Hypothalamus (tissue), 51 donors: ENCODE measurements at regions not wholly inside any gene's neighbourhood (a gene's known extent, or its start where the extent isn't known, plus 50 kb on each side); places are given as distances from the start of the nearest gene placed in this dataset.

Experiments used
- DNase-seq, 51 donors: peaks; one replicate each; lab custom pipeline; 2025; lab: John Stamatoyannopoulos, UW

- DNase-seq: no peak
These were observed 356.5 kb upstream of the IL12A start for GRCh38 chr3:159632128-159632527.

GRCh38 chr3:159632851-159633250, 355.8 kb upstream of the IL12A start:
- no peak for DNase-seq

DNA sequence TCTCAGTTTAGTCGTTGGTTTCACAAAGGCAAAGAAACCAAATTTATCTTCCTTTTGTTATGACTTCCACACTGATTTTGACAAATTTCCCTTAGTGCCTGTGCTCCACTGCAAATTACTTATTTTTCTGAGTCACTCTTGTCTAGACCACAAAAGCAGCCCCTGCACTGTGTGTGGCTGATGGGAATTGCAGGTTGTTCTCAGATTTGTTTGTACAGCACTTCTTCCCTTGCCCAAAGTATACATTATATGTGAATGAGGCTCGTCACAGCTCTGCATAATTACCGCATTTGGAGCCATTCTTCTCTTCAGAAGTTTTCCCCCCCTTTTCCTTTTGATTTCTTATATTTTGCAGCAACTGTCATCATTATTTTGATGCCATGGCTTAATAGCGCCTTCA, 354.2 kb upstream of the IL12A start:
- no peak for DNase-seq

- no peak for DNase-seq
These were observed 353.5 kb upstream of the IL12A start for GRCh38 chr3:159635047-159635641.

GRCh38 chr3:159637883-159638542, 350.6 kb upstream of the IL12A start:
- no peak for DNase-seq

GRCh38 chr3:159640225-159640624, 348.4 kb upstream of the IL12A start:
- no peak for DNase-seq

DNA sequence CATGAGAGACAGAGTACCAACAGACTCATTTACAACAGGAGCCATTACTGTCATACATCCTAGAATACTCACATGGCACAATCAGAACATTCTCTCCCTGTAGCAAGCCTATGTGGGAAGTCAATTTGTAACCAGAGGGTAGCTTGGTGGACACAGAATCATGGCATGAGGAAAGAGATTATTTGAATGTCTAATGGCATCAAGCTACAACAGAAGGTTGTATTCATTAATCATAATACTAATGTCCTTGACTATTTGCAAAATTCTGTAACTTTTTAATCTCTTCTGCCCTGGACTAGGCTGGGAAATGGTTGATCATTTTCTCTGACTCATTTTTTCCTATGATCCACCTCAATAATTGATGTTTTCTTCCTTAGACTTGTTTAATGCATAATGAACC, 345.2 kb upstream of the IL12A start:
- no peak for DNase-seq

DNA sequence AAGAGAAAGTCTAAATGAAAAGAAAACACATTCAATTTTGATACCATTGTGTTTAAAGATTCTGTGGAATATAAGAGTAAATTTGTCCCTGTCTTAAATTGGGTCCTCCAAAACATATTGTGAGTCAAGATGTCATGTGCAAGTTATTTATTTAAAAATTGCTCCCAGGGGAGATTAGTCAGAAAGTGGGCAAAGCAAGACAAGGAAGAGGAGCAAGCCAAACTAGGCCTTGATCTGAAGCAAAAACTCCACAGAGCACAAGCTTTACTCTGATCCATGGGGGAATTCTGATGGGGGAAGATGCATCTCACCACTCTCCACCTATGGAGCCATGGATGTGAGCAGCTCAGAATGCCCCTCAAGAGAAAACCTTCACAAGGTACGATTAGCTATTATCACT, 342.8 kb upstream of the IL12A start:
- no peak for DNase-seq

DNA sequence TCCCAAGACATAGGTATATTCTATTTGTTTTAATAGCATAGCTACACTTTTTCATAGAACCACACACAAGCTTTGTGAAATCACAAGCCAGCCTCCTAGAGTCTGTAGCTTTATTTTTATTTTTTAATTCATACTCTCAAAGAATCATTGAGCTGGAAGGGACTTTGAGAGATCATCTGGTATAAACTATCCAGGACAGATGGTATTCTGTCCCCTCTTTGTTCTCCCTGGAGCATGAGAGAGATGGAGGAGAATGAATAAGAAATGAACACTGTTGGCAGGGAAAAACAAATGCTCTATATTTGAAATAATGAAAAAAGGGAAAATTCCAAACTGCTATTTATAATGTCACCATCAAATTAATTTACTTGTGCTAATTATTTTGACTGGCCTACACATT, 338.7 kb upstream of the IL12A start:
- DNase-seq: no peak

GRCh38 chr3:159650726-159651125, 337.9 kb upstream of the IL12A start:
- DNase-seq: no peak

- no peak for DNase-seq
These were observed 336.2 kb upstream of the IL12A start for GRCh38 chr3:159652452-159652851.

GRCh38 chr3:159654183-159655134, 334.2 kb upstream of the IL12A start:
- DNase-seq: no peak

DNA sequence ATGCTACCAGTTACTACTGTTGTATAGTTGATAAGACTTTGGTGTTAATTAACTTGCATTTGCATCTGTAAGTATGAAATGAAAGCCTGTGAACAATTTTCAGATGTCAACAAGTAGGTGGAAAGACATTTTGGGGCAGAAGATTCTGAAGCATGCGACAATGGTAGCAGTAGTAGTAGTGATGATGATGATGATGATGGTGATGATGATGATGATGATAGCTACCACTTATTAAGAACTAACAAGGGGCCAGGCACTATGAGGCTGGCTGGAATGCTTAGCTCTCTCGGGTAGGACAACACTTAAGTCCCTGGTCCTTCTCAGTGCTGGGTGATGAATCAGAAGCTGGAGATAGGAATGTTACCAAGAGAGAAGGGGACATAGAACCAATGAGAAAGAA, 333.4 kb upstream of the IL12A start:
- DNase-seq: no peak

GRCh38 chr3:159657176-159657575, 331.5 kb upstream of the IL12A start:
- DNase-seq: no peak

DNA sequence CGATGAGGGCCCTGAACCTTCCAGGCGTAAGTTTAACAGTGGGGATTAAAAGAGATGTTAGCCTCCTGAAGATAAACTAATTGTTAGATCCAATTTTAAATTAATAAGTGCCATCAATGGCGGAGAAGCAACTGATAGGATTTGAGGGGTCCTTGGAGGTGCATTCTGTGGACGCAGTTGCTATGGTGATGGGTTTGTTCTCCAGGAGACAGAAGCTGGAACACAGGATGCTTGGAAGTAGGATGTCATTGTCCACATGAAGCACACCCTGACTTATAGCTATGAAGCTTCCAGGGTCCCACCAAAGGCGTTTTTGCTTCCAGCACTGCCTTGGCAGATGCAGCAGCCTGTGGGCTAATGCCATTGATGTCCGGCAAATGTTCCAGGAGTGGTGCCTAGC, 331.0 kb upstream of the IL12A start:
- no peak for DNase-seq

DNA sequence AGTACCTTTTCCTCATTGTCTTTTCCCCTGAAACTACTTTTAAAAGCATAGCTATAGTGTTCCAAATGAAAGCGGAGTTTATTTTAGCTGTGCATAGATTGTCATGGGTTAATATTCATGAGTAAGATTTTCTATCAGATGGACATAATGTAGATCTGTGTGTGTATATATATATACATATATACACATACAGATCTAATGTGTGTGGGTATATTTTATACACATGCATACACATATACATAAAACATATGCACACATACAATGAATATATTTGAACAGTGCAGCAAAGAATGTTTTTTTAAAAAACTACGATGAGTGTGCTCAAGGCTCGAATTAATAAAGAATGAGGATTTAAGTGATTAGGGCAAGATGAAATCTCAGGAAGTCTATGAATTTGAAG, 328.3 kb upstream of the IL12A start:
- no peak for DNase-seq

- DNase-seq: no peak
These were observed 327.7 kb upstream of the IL12A start for GRCh38 chr3:159660901-159661300.

GRCh38 chr3:159662549-159662948, 326.1 kb upstream of the IL12A start:
- DNase-seq: no peak

DNA sequence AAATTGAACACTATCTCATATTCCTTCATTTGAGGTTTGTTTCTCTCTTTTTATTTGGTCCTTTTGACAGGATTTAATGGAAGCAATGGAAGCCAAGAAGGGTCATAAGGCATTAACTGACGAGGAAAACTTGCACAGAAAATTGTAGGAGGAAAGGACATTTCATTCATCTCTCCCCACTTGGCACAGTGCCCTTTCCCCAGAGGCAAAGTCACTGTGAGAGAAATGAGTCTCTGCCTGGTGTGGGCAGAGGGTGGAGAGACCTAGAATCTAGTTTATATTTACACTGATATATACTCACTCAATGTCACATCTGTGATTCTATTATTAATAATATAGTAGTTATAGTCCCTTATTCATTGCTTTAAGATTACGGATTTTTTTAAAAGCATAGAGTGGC, 324.6 kb upstream of the IL12A start:
- peak in 1 of 51 donors; percentile 1 for DNase-seq

DNA sequence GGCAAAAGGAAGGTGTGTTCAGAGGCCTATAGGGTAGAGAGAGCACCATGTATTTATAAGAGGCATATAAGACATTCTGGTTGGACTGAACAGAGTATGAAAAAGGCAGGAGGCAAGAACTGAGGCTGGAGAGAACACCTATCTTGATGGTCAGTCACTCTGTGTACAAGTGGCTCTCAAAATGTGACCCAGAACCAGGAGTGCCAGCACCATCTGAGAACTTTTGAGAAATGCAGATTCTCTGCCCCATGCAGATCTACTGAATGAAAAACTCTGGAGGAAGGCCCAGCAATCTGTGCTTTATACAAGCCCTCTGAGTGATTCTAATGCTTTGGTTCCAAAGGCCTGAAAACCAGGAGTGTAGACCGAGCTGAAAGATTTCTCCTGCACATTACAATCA, 324.0 kb upstream of the IL12A start:
- DNase-seq: no peak

GRCh38 chr3:159667261-159667660, 321.4 kb upstream of the IL12A start:
- DNase-seq: no peak

- no peak for DNase-seq
These were observed 320.2 kb upstream of the IL12A start for GRCh38 chr3:159668461-159668860.
